Testis (tissue), 2 donors: ENCODE measurements at regions not wholly inside any gene's neighbourhood (a gene's known extent, or its start where the extent isn't known, plus 50 kb on each side); places are given as distances from the start of the nearest gene placed in this dataset.

Experiments used
- DNase-seq: peaks from one replicate; pipeline ENCODE4 v3.0.0-alpha.2; 2019
- H3K27ac ChIP-seq, 2 donors: fragments of 200-600 bp; sonication (generic); one replicate each; pipeline ENCODE4 v1.5.1; 2019
- H3K27me3 ChIP-seq: fragments of 200-600 bp; sonication (generic); one replicate; pipeline ENCODE4 v1.5.1; 2019
- H3K36me3 ChIP-seq: fragments of 200-600 bp; sonication (generic); one replicate; pipeline ENCODE4 v1.5.1; 2017; ENCODE audit warnings: low read depth; ENCODE audit errors: missing control alignments
- H3K4me1 ChIP-seq: fragments of 200-600 bp; sonication (generic); one replicate; pipeline ENCODE4 v1.5.1; 2019
- H3K4me3 ChIP-seq, 2 donors: fragments of 200-600 bp; sonication (generic); one replicate each; pipeline ENCODE4 v1.5.1; 2017 to 2019
- H3K9me3 ChIP-seq: fragments of 200-600 bp; sonication (generic); one replicate; pipeline ENCODE4 v1.5.1; 2017
- POLR2A ChIP-seq: fragments of 450-650 bp; IDR thresholded peaks from one replicate; pipeline ENCODE4 v1.6.1; 2017; ENCODE audit warnings: antibody characterized with exemption, mild to moderate bottlenecking, moderate library complexity
- WGBS, 2 donors: methylation state at CpG; one replicate each; pipeline ENCODE4 v1.1.5; 2018; 5-methylcytosine and 5-hydroxymethylcytosine counted together
- intact Hi-C: fragments of 100-400 bp; cut with DNase I; formaldehyde crosslinking; loops from one replicate; pipeline ENCODE4 v1.15.1; 2023; ENCODE audit warnings: low total_unique reads
- TF ChIP-seq, protein P1 (sequence below), 3 experiments: fragments of 450-650 bp in 2 of 3; fragments of 200-600 bp in 1 of 3; sonication (generic) in 1 of 3; IDR thresholded peaks; one replicate each; pipeline ENCODE4 v1.5.1; 2016 to 2019; ENCODE audit warnings: antibody characterized with exemption in 3 of 3, mild to moderate bottlenecking in 2 of 3, moderate library complexity in 1 of 3

DNA sequence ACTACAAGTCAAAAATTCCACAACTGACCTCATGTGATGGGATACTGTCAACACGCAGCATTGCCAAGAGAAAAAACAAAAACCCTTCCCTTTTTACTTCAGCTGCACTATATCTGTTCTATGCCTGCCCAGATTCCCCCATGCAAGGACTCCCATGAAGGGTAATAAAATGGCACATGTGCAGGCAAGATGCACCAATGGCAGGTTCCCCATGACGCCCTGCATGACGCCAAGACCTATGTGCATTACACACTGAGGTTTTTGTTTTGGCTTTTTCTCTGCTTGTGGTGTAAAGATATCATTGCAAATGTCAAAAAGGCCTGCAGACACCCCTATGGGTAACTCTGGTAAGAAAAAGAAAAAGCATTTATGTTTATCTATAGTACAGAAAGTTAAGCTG, 403.4 kb downstream of the HDGFL1 start:
- TF ChIP-seq, protein P1, sequence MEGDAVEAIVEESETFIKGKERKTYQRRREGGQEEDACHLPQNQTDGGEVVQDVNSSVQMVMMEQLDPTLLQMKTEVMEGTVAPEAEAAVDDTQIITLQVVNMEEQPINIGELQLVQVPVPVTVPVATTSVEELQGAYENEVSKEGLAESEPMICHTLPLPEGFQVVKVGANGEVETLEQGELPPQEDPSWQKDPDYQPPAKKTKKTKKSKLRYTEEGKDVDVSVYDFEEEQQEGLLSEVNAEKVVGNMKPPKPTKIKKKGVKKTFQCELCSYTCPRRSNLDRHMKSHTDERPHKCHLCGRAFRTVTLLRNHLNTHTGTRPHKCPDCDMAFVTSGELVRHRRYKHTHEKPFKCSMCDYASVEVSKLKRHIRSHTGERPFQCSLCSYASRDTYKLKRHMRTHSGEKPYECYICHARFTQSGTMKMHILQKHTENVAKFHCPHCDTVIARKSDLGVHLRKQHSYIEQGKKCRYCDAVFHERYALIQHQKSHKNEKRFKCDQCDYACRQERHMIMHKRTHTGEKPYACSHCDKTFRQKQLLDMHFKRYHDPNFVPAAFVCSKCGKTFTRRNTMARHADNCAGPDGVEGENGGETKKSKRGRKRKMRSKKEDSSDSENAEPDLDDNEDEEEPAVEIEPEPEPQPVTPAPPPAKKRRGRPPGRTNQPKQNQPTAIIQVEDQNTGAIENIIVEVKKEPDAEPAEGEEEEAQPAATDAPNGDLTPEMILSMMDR (IDR thresholded peaks at IDR 0.05), result no peak
- no peak for TF ChIP-seq POLR2A

DNA sequence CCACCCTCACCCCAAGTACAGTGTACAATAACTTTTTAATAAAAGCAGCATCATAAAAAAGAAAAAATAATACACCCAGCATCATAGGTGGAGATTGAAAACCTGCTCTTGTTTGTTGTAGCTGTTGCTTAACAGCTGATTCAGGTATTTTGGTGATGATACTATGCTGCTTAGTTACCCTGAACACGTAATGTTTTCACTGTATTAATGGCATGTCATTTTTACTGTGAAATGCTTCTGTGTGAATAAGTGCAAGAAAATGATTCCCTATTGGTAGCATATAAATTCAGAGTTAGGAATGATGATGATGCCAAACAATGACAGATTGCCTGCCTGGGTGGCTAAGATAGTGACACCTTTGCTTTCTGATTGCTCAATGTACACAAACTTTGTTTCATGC, 405.7 kb downstream of the HDGFL1 start:
- Histone ChIP-seq H3K9me3 (no peaks in the 10 kb centered on the region), H3K27me3 (no peaks in the 10 kb centered on the region), H3K36me3 (no peaks in the 10 kb centered on the region), H3K4me1 (no peaks in the 10 kb centered on the region), H3K27ac (no peak overlapping the region), H3K4me3 (no peak overlapping the region)
- DNase-seq, result no peak
- intact Hi-C loops, result no loop called here
- 43 to 96% methylated on average over 1 of the region's 1 CpG for WGBS, 2 donors
- no peak for TF ChIP-seq POLR2A
- TF ChIP-seq, protein P1 (IDR thresholded peaks at IDR 0.05), result no peak

More for the DNA sequence above, 403.4 kb downstream of the HDGFL1 start:
- intact Hi-C loops, result no loop called here
- no peak overlapping the region for H3K4me3 ChIP-seq
- H3K9me3 ChIP-seq, result no peaks in the 10 kb centered on the region
- WGBS, 2 donors, result 89 to 98% methylated on average over 3 of the region's 3 CpGs
- no peaks in the 10 kb centered on the region for H3K27me3 ChIP-seq
- no peak overlapping the region for H3K27ac ChIP-seq
- H3K4me1 ChIP-seq, result no peaks in the 10 kb centered on the region
- no peak for DNase-seq
- no peaks in the 10 kb centered on the region for H3K36me3 ChIP-seq

DNA sequence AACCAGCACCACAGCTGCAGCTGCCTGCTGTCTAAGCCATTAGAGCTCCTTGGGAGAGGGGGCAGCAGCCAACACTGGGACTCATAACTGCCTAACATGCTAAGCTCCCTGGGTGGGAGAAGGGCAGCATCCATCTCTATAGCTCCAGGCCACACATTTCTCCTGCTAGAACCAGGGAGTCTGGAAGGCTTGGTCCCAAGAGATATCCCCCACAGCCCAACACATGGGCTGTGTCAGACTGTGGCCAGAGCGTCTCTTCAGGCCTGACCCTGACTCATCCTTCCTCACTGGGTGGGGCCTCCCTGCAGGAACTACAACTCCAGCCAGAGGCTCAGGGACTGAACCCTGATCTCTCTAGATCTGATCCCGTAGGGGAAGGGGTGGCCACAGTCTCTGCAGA, 411.1 kb downstream of the HDGFL1 start:
- Histone ChIP-seq H3K9me3 (no peaks in the 10 kb centered on the region), H3K27ac (no peak overlapping the region), H3K36me3 (no peaks in the 10 kb centered on the region), H3K4me3 (no peak overlapping the region), H3K4me1 (no peaks in the 10 kb centered on the region), H3K27me3 (no peaks in the 10 kb centered on the region)
- intact Hi-C loops, result no loop called here
- 80 to 83% methylated on average over 1 to 2 of the region's 2 CpGs for WGBS, 2 donors
- no peak for DNase-seq
- TF ChIP-seq, protein P1 (IDR thresholded peaks at IDR 0.05), result no peak
- TF ChIP-seq POLR2A, result no peak

DNA sequence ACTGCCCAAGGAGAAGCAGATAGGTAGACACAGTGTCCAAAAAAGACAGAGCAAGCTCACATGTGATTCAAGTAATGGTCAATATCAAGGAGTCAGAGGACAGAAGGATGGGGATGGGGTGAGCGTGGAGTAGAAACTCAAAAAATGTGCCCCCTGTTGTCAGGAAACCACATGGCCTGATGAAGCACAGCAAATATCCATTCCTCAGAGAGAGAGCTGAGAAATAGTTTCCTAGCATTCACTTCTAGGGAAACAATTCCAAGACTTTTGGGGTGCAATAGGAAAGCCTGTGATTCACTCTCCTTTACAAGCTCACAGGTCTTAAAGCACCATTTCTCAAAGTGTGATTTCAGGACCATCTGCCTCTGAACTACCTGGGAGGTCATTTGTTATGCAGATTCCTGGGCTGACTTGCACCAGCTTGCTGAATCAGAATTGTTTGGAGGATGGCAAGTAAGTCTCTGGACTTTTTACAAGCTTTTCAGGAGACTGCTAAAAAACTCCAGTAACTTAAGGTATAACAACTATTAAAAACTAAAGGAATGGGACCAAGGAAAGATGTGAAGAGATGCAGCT, 432.8 kb downstream of the HDGFL1 start:
- H3K27me3 ChIP-seq, result no peaks in the 10 kb centered on the region
- H3K9me3 ChIP-seq, result no peaks in the 10 kb centered on the region
- no peak overlapping the region for H3K27ac ChIP-seq
- H3K4me3 ChIP-seq, result no peak overlapping the region
- no peak for DNase-seq
- intact Hi-C loops, result no loop called here
- H3K4me1 ChIP-seq, result no peaks in the 10 kb centered on the region
- 96 to 100% methylated on average over 1 of the region's 1 CpG for WGBS, 2 donors
- H3K36me3 ChIP-seq, result no peaks in the 10 kb centered on the region
- TF ChIP-seq POLR2A, result no peak
- TF ChIP-seq, protein P1 (IDR thresholded peaks at IDR 0.05), result no peak
